ENCODE measurements at regions not wholly inside any gene's neighbourhood (a gene's known extent, or its start where the extent isn't known, plus 50 kb on each side); places are given as distances from the start of the nearest gene placed in this dataset.
"Not testable (repeated sequence)": the region's sequence is repeated elsewhere in the genome, so short reads cannot be mapped to it uniquely, and the experiment has no call there.

DNA sequence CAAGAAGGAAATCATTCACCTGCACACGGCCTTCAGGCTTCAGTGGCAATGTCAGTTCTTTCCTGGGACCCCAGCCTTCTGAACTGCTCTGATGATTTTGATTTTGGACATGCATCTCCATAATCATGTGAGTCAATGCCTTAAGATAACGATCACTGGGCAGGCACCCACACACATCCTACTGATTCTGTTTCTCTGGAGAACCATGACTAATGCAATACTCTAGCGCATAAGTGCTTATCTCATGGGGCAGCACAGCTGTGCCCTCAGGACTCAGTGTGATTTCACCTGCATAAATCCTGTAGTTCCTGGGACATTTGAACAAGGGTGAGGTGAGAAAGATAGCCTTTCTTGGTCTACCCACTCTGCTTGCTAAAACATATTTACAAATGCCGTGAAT lies 144.6 kb downstream of the AKAIN1 start:
- Histone ChIP-seq H3K27ac (no peak overlapping the region), H3K4me1 (replicated peaks) (no peaks in the 10 kb centered on the region), H3K27me3 (replicated peaks) (no peaks in the 10 kb centered on the region), H3K4me3 (no peak overlapping the region), H3K36me3 (no peaks in the 10 kb centered on the region), H3K9me3 (replicated peaks) (no peaks in the 10 kb centered on the region)
- no peak for DNase-seq (ENCODE audit: low read depth in 1 of 2, low spot score in 2 of 2)

- H3K4me1 ChIP-seq (replicated peaks): no peaks in the 10 kb centered on the region
- H3K4me3 ChIP-seq: no peak overlapping the region
- H3K36me3 ChIP-seq: no peaks in the 10 kb centered on the region
- no peaks in the 10 kb centered on the region for H3K27me3 ChIP-seq (replicated peaks)
- no peak for DNase-seq (ENCODE audit: low read depth in 1 of 2, low spot score in 2 of 2)
- H3K9me3 ChIP-seq (replicated peaks): no peaks in the 10 kb centered on the region
- H3K27ac ChIP-seq: no peak overlapping the region
Measured at GRCh38 chr18:5051207-5051606, 145.8 kb downstream of the AKAIN1 start.

DNA sequence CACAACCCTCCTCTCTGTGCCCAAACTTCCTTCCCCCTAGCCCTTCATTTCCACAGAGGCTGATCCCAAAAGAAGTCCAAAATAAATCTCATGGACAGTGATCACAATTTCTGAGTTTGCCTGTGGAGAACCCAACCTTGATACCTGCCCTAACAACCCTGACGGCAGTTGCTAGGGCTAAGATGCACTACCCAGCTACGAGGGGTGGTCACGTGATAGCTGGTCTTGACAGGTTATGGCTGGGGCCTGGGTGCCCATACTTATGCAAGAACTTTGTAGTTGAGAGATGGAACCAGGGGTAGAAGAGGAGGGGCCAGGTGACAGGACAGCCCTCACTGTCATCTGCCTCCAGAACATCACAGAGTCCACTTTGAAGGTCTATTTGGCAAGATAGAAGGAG lies 147.9 kb downstream of the AKAIN1 start:
- Histone ChIP-seq H3K27ac (no peak overlapping the region), H3K36me3 (no peaks in the 10 kb centered on the region), H3K27me3 (replicated peaks) (no peaks in the 10 kb centered on the region), H3K9me3 (replicated peaks) (no peaks in the 10 kb centered on the region), H3K4me1 (replicated peaks) (no peaks in the 10 kb centered on the region), H3K4me3 (no peak overlapping the region)
- DNase-seq (ENCODE audit: low read depth in 1 of 2, low spot score in 2 of 2): no peak

DNA sequence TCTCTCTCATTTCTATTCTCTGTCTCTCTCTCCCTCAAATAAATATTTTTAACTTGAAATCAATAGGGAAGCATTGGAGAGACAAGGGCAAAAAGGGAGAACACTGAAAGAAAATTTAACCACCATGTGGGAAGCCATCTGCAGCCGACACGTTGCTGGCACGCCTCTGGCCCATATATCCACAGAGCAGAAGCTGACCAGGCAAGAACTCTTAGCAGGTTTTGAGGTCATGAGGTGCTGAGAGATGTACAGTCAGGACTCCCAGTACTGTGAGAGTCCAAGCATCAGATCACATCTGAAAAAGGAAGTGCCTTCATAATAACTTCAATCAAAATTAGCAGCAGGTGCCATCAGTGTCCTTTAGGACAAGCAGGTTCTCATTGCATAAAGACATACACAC lies 156.6 kb downstream of the AKAIN1 start:
- no peak for DNase-seq (ENCODE audit: low read depth in 1 of 2, low spot score in 2 of 2)
- Histone ChIP-seq H3K27me3 (replicated peaks) (no peaks in the 10 kb centered on the region), H3K36me3 (no peaks in the 10 kb centered on the region), H3K9me3 (replicated peaks) (no peaks in the 10 kb centered on the region), H3K27ac (no peak overlapping the region), H3K4me3 (no peak overlapping the region), H3K4me1 (replicated peaks) (no peaks in the 10 kb centered on the region)

GRCh38 chr18:5036523-5036922 lies 160.5 kb downstream of the AKAIN1 start:
- Histone ChIP-seq H3K4me1 (replicated peaks) (no peaks in the 10 kb centered on the region), H3K36me3 (no peaks in the 10 kb centered on the region), H3K9me3 (replicated peaks) (no peaks in the 10 kb centered on the region; the same call in 1 of the 2 replicates), H3K27ac (no peak overlapping the region), H3K4me3 (no peak overlapping the region), H3K27me3 (replicated peaks) (no peaks in the 10 kb centered on the region)
- no peak for DNase-seq (ENCODE audit: low read depth in 1 of 2, low spot score in 2 of 2)

- Histone ChIP-seq H3K36me3 (no peaks in the 10 kb centered on the region), H3K27me3 (replicated peaks) (no peaks in the 10 kb centered on the region), H3K9me3 (replicated peaks) (no peaks in the 10 kb centered on the region; the same call in 1 of the 2 replicates), H3K4me1 (replicated peaks) (no peaks in the 10 kb centered on the region), H3K27ac (no peak overlapping the region), H3K4me3 (no peak overlapping the region)
- DNase-seq (ENCODE audit: low read depth in 1 of 2, low spot score in 2 of 2): no peak
Measured at GRCh38 chr18:5031216-5031615, 165.8 kb downstream of the AKAIN1 start.

- H3K27me3 ChIP-seq (replicated peaks): no peaks in the 10 kb centered on the region
- no peak overlapping the region for H3K4me3 ChIP-seq
- H3K9me3 ChIP-seq (replicated peaks): no peaks in the 10 kb centered on the region; the same call in 1 of the 2 replicates
- no peaks in the 10 kb centered on the region for H3K4me1 ChIP-seq (replicated peaks)
- no peaks in the 10 kb centered on the region for H3K36me3 ChIP-seq
- no peak for DNase-seq (ENCODE audit: low read depth in 1 of 2, low spot score in 2 of 2)
- H3K27ac ChIP-seq: no peak overlapping the region
Measured at GRCh38 chr18:5030636-5031035, 166.4 kb downstream of the AKAIN1 start.

- no peak for DNase-seq (ENCODE audit: low read depth in 1 of 2, low spot score in 2 of 2)
- Histone ChIP-seq H3K9me3 (replicated peaks) (no peaks in the 10 kb centered on the region), H3K4me3 (no peak overlapping the region), H3K4me1 (replicated peaks) (no peaks in the 10 kb centered on the region), H3K27me3 (replicated peaks) (no peaks in the 10 kb centered on the region), H3K27ac (no peak overlapping the region), H3K36me3 (no peaks in the 10 kb centered on the region)
Measured at GRCh38 chr18:5029592-5029991, 167.5 kb downstream of the AKAIN1 start.

GRCh38 chr18:5024741-5025140 lies 172.3 kb downstream of the AKAIN1 start:
- no peak for DNase-seq (ENCODE audit: low read depth in 1 of 2, low spot score in 2 of 2)
- Histone ChIP-seq H3K4me1 (replicated peaks) (no peaks in the 10 kb centered on the region), H3K4me3 (no peak overlapping the region), H3K36me3 (no peaks in the 10 kb centered on the region), H3K9me3 (replicated peaks) (no peaks in the 10 kb centered on the region), H3K27me3 (replicated peaks) (no peaks in the 10 kb centered on the region), H3K27ac (no peak overlapping the region)

- Histone ChIP-seq H3K36me3 (no peaks in the 10 kb centered on the region), H3K4me1 (replicated peaks) (no peaks in the 10 kb centered on the region), H3K27ac (no peak overlapping the region), H3K4me3 (no peak overlapping the region), H3K9me3 (replicated peaks) (no peaks in the 10 kb centered on the region), H3K27me3 (replicated peaks) (no peaks in the 10 kb centered on the region)
- DNase-seq (ENCODE audit: low read depth in 1 of 2, low spot score in 2 of 2): no peak
Measured at GRCh38 chr18:5021558-5021957, 175.5 kb downstream of the AKAIN1 start.

- Histone ChIP-seq H3K27ac (no peak overlapping the region), H3K4me3 (no peak overlapping the region), H3K36me3 (no peaks in the 10 kb centered on the region), H3K9me3 (replicated peaks) (no peaks in the 10 kb centered on the region), H3K27me3 (replicated peaks) (no peaks in the 10 kb centered on the region), H3K4me1 (replicated peaks) (no peaks in the 10 kb centered on the region)
- DNase-seq (ENCODE audit: low read depth in 1 of 2, low spot score in 2 of 2): no peak
Measured at GRCh38 chr18:5015213-5015612, 181.8 kb downstream of the AKAIN1 start.

DNA sequence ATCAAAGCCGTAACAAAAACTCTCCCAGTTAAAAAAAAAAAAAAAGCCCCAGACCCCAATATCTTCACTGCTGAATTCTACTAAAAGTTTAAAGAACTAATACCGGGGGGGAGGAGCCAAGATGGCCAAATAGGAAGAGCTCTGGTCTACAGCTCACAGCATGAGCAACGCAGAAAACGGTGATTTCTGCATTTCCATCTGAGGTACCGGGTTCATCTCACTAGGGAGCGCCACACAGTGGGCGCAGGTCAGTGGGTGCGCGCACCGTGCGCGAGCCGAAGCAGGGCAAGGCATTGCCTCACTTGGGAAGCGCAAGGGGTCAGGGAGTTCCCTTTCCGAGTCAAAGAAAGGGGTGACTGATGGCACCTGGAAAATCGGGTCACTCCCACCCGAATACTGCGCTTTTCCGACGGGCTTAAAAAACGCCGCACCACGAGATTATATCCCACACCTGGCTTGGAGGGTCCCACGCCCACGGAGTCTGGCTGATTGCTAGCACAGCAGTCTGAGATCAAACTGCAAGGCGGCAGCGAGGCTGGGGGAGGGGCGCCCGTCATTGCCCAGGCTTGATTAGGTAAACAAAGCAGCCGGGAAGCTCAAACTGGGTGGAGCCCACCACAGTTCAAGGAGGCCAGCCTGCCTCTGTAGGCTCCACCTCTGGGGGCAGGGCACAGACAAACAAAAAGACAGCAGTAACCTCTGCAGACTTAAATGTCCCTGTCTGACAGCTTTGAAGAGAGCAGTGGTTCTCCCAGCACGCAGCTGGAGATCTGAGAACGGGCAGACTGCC lies 192.8 kb downstream of the AKAIN1 start:
- not testable (repeated sequence) for H3K27ac ChIP-seq; H3K9me3 ChIP-seq (replicated peaks); H3K36me3 ChIP-seq

GRCh38 chr18:4994710-4995109 lies 202.3 kb downstream of the AKAIN1 start:
- DNase-seq (ENCODE audit: low read depth in 1 of 2, low spot score in 2 of 2): no peak
- no peaks in the 10 kb centered on the region for H3K36me3 ChIP-seq
- no peaks in the 10 kb centered on the region for H3K27me3 ChIP-seq (replicated peaks)
- H3K27ac ChIP-seq: no peak overlapping the region
- H3K4me1 ChIP-seq (replicated peaks): no peaks in the 10 kb centered on the region
- no peaks in the 10 kb centered on the region; the same call in 1 of the 2 replicates for H3K9me3 ChIP-seq (replicated peaks)
- no peak overlapping the region for H3K4me3 ChIP-seq

More for the DNA sequence above, 192.8 kb downstream of the AKAIN1 start:
- H3K4me3 ChIP-seq; DNase-seq (ENCODE audit: low read depth in 1 of 2, low spot score in 2 of 2); H3K4me1 ChIP-seq (replicated peaks); H3K27me3 ChIP-seq (replicated peaks): not testable (repeated sequence)

- Histone ChIP-seq H3K36me3 (no peaks in the 10 kb centered on the region), H3K9me3 (replicated peaks) (peaks cover 2% of the 10 kb centered on the region; the same call in 1 of the 2 replicates), H3K4me3 (no peak overlapping the region), H3K4me1 (replicated peaks) (no peaks in the 10 kb centered on the region), H3K27me3 (replicated peaks) (no peaks in the 10 kb centered on the region), H3K27ac (no peak overlapping the region)
- DNase-seq (ENCODE audit: low read depth in 1 of 2, low spot score in 2 of 2): no peak
Measured at GRCh38 chr18:4987452-4988405, 209.3 kb downstream of the AKAIN1 start.
